B cell (primary cell): ENCODE measurements at regions not wholly inside any gene's neighbourhood (a gene's known extent, or its start where the extent isn't known, plus 50 kb on each side); places are given as distances from the start of the nearest gene placed in this dataset.

Experiments
- ATAC-seq: fragments of 200-7000 bp; cut with Tn5 transposase; one replicate; pipeline ENCODE4 v1.10.0; 2021; ENCODE audit warnings: low read depth, mild to moderate bottlenecking, moderate number of reproducible peaks, moderate library complexity
- CTCF ChIA-PET: fragments of 350-600 bp; sonication (Branson Sonifier 250); formaldehyde crosslinking; loops from one replicate; lab custom pipeline; 2021; ENCODE audit warnings: antibody characterized with exemption, inconsistent platforms; lab: Charles Lee
- POLR2A ChIA-PET: fragments of 350-600 bp; sonication (Branson Sonifier 250); formaldehyde crosslinking; loops from one replicate; lab custom pipeline; 2021; ENCODE audit warnings: antibody characterized with exemption; lab: Charles Lee
- DNase-seq: peaks from one replicate; pipeline ENCODE4 v3.0.0; 2013
- H2AFZ ChIP-seq: 2 replicates; pipeline ENCODE4 v1.6.1; 2012; ENCODE audit warnings: mild to moderate bottlenecking, low read depth, low read length; ENCODE audit not compliant: insufficient read depth, poor library complexity, severe bottlenecking
- H3K27ac ChIP-seq, 2 donors: 1 replicate in 1 of 2; 2 replicates in 1 of 2; pipeline ENCODE4 v1.5.1; 2012 to 2013; ENCODE audit warnings: low read length in 2 of 2, mild to moderate bottlenecking in 2 of 2, moderate library complexity in 1 of 2
- H3K27me3 ChIP-seq, 4 experiments: fragments of 200-600 bp in 1 of 4; sonication (generic) in 1 of 4; replicated peaks in 1 of 4; 1 replicate in 2 of 4; 2 replicates in 2 of 4; pipeline versions ENCODE4 v1.6.1 to v1.7.0; 2013 to 2016; ENCODE audit warnings: low read length in 3 of 4, mild to moderate bottlenecking in 2 of 4, mixed read lengths in 1 of 4, moderate library complexity in 1 of 4; ENCODE audit not compliant: insufficient read depth in 4 of 4, control insufficient read depth in 3 of 4; ENCODE audit errors: control extremely low read depth in 1 of 4
- H3K36me3 ChIP-seq, 2 experiments: replicated peaks in 1 of 2; 1 replicate in 1 of 2; 2 replicates in 1 of 2; pipeline versions ENCODE4 v1.6.1 to v1.7.1; 2013; ENCODE audit warnings: low read length in 1 of 2; ENCODE audit not compliant: insufficient read depth in 2 of 2, control insufficient read depth in 1 of 2; ENCODE audit errors: control extremely low read depth in 1 of 2, extremely low read depth in 1 of 2
- H3K4me1 ChIP-seq, 2 donors: fragments of 200-600 bp in 1 of 2; sonication (generic) in 1 of 2; 1 replicate in 1 of 2; 2 replicates in 1 of 2; pipeline versions ENCODE4 v1.5.1 to v1.6.1; 2013 to 2017; ENCODE audit warnings: low read length in 2 of 2; ENCODE audit not compliant: control insufficient read depth in 2 of 2, insufficient read depth in 2 of 2
- H3K4me2 ChIP-seq: replicated peaks from 2 replicates; pipeline ENCODE3; 2012; ENCODE audit warnings: mild to moderate bottlenecking, low read depth, low read length; ENCODE audit not compliant: poor library complexity, severe bottlenecking
- H3K4me3 ChIP-seq, 5 experiments: fragments of 200-600 bp in 1 of 5; sonication (generic) in 1 of 5; 1 replicate in 3 of 5; 2 replicates in 2 of 5; pipeline versions ENCODE4 v1.5.1 to v1.7.0; 2011 to 2016; ENCODE audit warnings: low read length in 4 of 5, mild to moderate bottlenecking in 4 of 5, low read depth in 2 of 5, control low read depth in 1 of 5, moderate library complexity in 1 of 5; ENCODE audit not compliant: insufficient read depth in 1 of 5; ENCODE audit errors: control extremely low read depth in 1 of 5, extremely low read depth in 1 of 5
- H3K79me2 ChIP-seq: fragments of 200-600 bp; sonication (generic); one replicate; pipeline ENCODE4 v1.6.0; 2016; ENCODE audit warnings: low read length; ENCODE audit not compliant: control insufficient read depth, insufficient read depth
- H3K9ac ChIP-seq: fragments of 200-600 bp; sonication (generic); 2 replicates; pipeline ENCODE4 v1.6.1; 2017; ENCODE audit warnings: mild to moderate bottlenecking, low read length, moderate library complexity
- H3K9me3 ChIP-seq, 3 donors: one replicate each; pipeline versions ENCODE4 v1.6.1 to v1.7.1; 2013; ENCODE audit warnings: low read length in 2 of 3; ENCODE audit not compliant: control insufficient read depth in 2 of 3, insufficient read depth in 1 of 3; ENCODE audit errors: control extremely low read depth in 1 of 3
- H4K20me1 ChIP-seq: 2 replicates; pipeline ENCODE4 v1.6.0; 2012; ENCODE audit warnings: mild to moderate bottlenecking, low read length; ENCODE audit not compliant: insufficient read depth, control insufficient read depth, poor library complexity, severe bottlenecking
- H3K27ac Mint-ChIP-seq: one replicate; pipeline ENCODE4 v1.8.0; 2021; ENCODE audit warnings: mixed read lengths
- H3K27me3 Mint-ChIP-seq: one replicate; pipeline ENCODE4 v1.8.0; 2021; ENCODE audit warnings: mixed read lengths
- H3K4me1 Mint-ChIP-seq: one replicate; pipeline ENCODE4 v1.8.0; 2021; ENCODE audit warnings: mixed read lengths
- H3K4me3 Mint-ChIP-seq: one replicate; pipeline ENCODE4 v1.8.0; 2021; ENCODE audit warnings: mixed read lengths
- H3K9me3 Mint-ChIP-seq: one replicate; pipeline ENCODE4 v1.8.0; 2022; ENCODE audit warnings: mixed read lengths; ENCODE audit not compliant: insufficient read depth
- EZH2 ChIP-seq: IDR thresholded peaks from 2 replicates; pipeline ENCODE4 v1.6.1; 2012; ENCODE audit warnings: borderline replicate concordance, low read depth, mild to moderate bottlenecking, moderate library complexity, low read length; ENCODE audit not compliant: insufficient read depth, poor library complexity, severe bottlenecking
- WGBS: methylation state at CpG from one replicate; pipeline ENCODE4 v1.1.5; 2013; ENCODE audit warnings: missing lambda C conversion rate; ENCODE audit not compliant: insufficient coverage; 5-methylcytosine and 5-hydroxymethylcytosine counted together
- intact Hi-C: fragments of 100-400 bp; cut with micrococcal nuclease; formaldehyde crosslinking; loops from one replicate; pipeline ENCODE4 v1.10.0; 2022
- TF ChIP-seq, protein P1 (sequence below): fragments of 200-600 bp; IDR thresholded peaks from one replicate; pipeline ENCODE4 v1.8.0; 2022; ENCODE audit warnings: antibody characterized with exemption, mild to moderate bottlenecking

DNA sequence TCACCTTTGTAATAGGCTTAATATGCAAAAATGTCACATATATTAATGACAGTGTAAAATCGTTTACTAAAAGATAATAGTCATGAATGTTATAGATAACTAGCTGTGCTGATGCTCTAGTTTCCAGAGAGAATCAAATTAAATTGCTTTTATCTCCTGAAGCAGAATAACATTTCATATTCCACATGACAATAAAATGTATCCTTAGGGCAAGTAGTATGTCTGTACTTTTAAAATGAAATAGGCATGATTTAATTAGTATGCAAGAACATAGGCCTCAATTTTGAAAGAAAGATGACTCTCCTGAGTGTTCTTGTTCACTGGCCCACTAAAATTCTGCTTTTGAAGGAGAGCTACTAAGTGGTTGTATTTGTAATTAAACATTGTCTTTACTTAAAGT, 1027.0 kb downstream of the ARAP2 start:
- H3K79me2 ChIP-seq = no peaks in the 10 kb centered on the region
- H3K9me3 ChIP-seq = no peaks in the 10 kb centered on the region
- Mint-ChIP-seq H3K27me3 (no peaks in the 10 kb centered on the region), H3K4me3 (no peak overlapping the region), H3K27ac (no peak overlapping the region), H3K9me3 (no peaks in the 10 kb centered on the region), H3K4me1 (no peaks in the 10 kb centered on the region)
- CTCF ChIA-PET = no interaction called here
- DNase-seq (no peak), ATAC-seq (no peak)
- H3K27me3 ChIP-seq = no peaks in the 10 kb centered on the region
- H2AFZ ChIP-seq = no peak overlapping the region
- TF ChIP-seq EZH2 = no peak
- TF ChIP-seq, protein P1, sequence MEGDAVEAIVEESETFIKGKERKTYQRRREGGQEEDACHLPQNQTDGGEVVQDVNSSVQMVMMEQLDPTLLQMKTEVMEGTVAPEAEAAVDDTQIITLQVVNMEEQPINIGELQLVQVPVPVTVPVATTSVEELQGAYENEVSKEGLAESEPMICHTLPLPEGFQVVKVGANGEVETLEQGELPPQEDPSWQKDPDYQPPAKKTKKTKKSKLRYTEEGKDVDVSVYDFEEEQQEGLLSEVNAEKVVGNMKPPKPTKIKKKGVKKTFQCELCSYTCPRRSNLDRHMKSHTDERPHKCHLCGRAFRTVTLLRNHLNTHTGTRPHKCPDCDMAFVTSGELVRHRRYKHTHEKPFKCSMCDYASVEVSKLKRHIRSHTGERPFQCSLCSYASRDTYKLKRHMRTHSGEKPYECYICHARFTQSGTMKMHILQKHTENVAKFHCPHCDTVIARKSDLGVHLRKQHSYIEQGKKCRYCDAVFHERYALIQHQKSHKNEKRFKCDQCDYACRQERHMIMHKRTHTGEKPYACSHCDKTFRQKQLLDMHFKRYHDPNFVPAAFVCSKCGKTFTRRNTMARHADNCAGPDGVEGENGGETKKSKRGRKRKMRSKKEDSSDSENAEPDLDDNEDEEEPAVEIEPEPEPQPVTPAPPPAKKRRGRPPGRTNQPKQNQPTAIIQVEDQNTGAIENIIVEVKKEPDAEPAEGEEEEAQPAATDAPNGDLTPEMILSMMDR = no peak
- no CpG with 5 or more reads among the region's 1 CpG for WGBS
- POLR2A ChIA-PET = no interaction called here
- H3K27ac ChIP-seq = no peak overlapping the region
- no peaks in the 10 kb centered on the region for H3K36me3 ChIP-seq
- H3K4me1 ChIP-seq = no peaks in the 10 kb centered on the region
- H3K9ac ChIP-seq = no peak overlapping the region
- no peak overlapping the region for H3K4me2 ChIP-seq
- intact Hi-C loops = no loop called here
- H4K20me1 ChIP-seq = no peaks in the 10 kb centered on the region
- H3K4me3 ChIP-seq = no peak overlapping the region

DNA sequence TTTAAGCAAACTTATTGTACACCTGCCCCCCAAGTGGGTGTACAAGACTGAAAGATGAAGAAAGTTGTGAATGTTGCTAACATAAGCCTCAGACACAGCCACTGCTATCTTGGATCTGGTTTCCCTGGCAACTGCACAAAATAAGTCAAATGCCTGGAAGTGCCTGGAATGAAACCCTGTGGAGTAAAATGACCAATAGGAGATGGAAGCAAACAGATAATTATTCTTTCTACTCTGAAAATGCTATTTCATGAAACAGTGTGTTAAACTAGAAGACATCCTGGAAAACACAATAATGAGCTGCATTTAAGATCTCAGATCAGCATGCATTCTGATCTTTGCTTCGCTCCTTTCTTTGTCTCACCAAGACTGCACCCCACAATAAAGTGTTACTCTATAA, 1016.0 kb downstream of the ARAP2 start:
- POLR2A ChIA-PET = no interaction called here
- Histone ChIP-seq H3K4me1 (no peaks in the 10 kb centered on the region), H3K9me3 (no peaks in the 10 kb centered on the region), H3K27ac (no peak overlapping the region), H3K4me3 (no peak overlapping the region), H3K27me3 (no peaks in the 10 kb centered on the region), H4K20me1 (no peaks in the 10 kb centered on the region), H3K4me2 (no peak overlapping the region), H3K79me2 (no peaks in the 10 kb centered on the region), H3K36me3 (no peaks in the 10 kb centered on the region), H2AFZ (no peak overlapping the region), H3K9ac (no peak overlapping the region)
- no peaks in the 10 kb centered on the region for H3K4me1 Mint-ChIP-seq
- DNase-seq = no peak
- intact Hi-C loops = no loop called here
- TF ChIP-seq, protein P1 = no peak
- no peak for TF ChIP-seq EZH2
- no peak for ATAC-seq
- H3K9me3 Mint-ChIP-seq = no peaks in the 10 kb centered on the region
- no peaks in the 10 kb centered on the region for H3K27me3 Mint-ChIP-seq
- 86% methylated on average over 1 of the region's 1 CpG for WGBS
- no peak overlapping the region for H3K27ac Mint-ChIP-seq
- no peak overlapping the region for H3K4me3 Mint-ChIP-seq
- CTCF ChIA-PET = no interaction called here
